HepG2 (cell line): ENCODE measurements at regions not wholly inside any gene's neighbourhood (a gene's known extent, or its start where the extent isn't known, plus 50 kb on each side); places are given as distances from the start of the nearest gene placed in this dataset.

ENCODE experiments used
- ATAC-seq: fragments of 200-7000 bp; cut with Tn5 transposase; 3 replicates; pipeline ENCODE4 v1.9.1; 2020; ENCODE audit warnings: mild to moderate bottlenecking, moderate library complexity
- BruUV-seq: library from RNA; stranded (reverse); fragments of 400-500 nt; replicated peaks from 2 replicates; lab custom pipeline; 2021; lab: Mats Ljungman, UMichigan
- CTCF ChIA-PET: fragments of 300-600 bp; formaldehyde crosslinking; extraction: SDS; loops from one replicate; lab custom pipeline; 2021; ENCODE audit warnings: low total read pairs, inconsistent platforms, low intra/inter-chr PET ratio; lab: Yijun Ruan, JAX
- POLR2A ChIA-PET: fragments of 350-600 bp; sonication (Branson Sonifier 250); formaldehyde crosslinking; loops from one replicate; lab custom pipeline; 2020; ENCODE audit warnings: antibody characterized with exemption, inconsistent platforms; lab: Yijun Ruan, JAX
- DNase-seq: peaks from one replicate; pipeline ENCODE4 v3.0.0-alpha.2; 2015; ENCODE audit warnings: low spot score
- FAIRE-seq: peaks from 3 replicates; lab custom pipeline; 2011; peaks lifted over from hg19 to GRCh38; lab: Jason Lieb, UNC
- H2AFZ ChIP-seq: one replicate; pipeline ENCODE4 v1.6.1; 2011; ENCODE audit warnings: low read length, inconsistent platforms
- H3K27ac ChIP-seq: fragments of 300-600 bp; 3 replicates; pipeline ENCODE4 v1.8.0; 2011; ENCODE audit warnings: mixed run types, mild to moderate bottlenecking, mixed read lengths, low read length, inconsistent platforms; ENCODE audit not compliant: insufficient read depth; ENCODE audit errors: extremely low read length
- H3K27me3 ChIP-seq, 2 experiments: fragments of 200-600 bp in 1 of 2; 2 replicates in 1 of 2; 3 replicates in 1 of 2; pipeline versions ENCODE4 v1.6.0 to v1.8.0; 2011; ENCODE audit warnings: low read length in 2 of 2, mild to moderate bottlenecking in 2 of 2, moderate library complexity in 2 of 2, inconsistent platforms in 1 of 2; ENCODE audit not compliant: insufficient read depth in 2 of 2, control insufficient read depth in 1 of 2
- H3K36me3 ChIP-seq, 2 experiments: fragments of 200-600 bp in 1 of 2; replicated peaks in 1 of 2; 2 replicates in 1 of 2; 3 replicates in 1 of 2; pipeline versions ENCODE4 v1.5.1 to v1.8.0; 2011; ENCODE audit warnings: low read length in 2 of 2, inconsistent platforms in 1 of 2; ENCODE audit not compliant: insufficient read depth in 2 of 2, control insufficient read depth in 1 of 2
- H3K4me1 ChIP-seq: 2 replicates; pipeline ENCODE4 v1.5.1; 2012; ENCODE audit warnings: low read length, inconsistent platforms; ENCODE audit not compliant: insufficient read depth
- H3K4me2 ChIP-seq: 2 replicates; pipeline ENCODE4 v1.6.0; 2011; ENCODE audit warnings: low read depth, low read length, inconsistent platforms
- H3K4me3 ChIP-seq, 3 experiments: fragments of 200-600 bp in 1 of 3; sonication (generic), shearing (Covaris generic) in 1 of 3; replicated peaks in 1 of 3; 2 replicates each; pipeline ENCODE4 v1.5.1; 2011 to 2016; ENCODE audit warnings: low read length in 3 of 3, inconsistent platforms in 2 of 3, low read depth in 2 of 3, mild to moderate bottlenecking in 2 of 3, control low read depth in 1 of 3, mixed read lengths in 1 of 3; ENCODE audit not compliant: insufficient read depth in 1 of 3
- H3K79me2 ChIP-seq: one replicate; pipeline ENCODE4 v1.6.1; 2011; ENCODE audit warnings: low read length, inconsistent platforms; ENCODE audit not compliant: insufficient read depth
- H3K9ac ChIP-seq: 2 replicates; pipeline ENCODE4 v1.6.0; 2011; ENCODE audit warnings: mild to moderate bottlenecking, low read depth, low read length, inconsistent platforms; ENCODE audit not compliant: insufficient read depth
- H3K9me3 ChIP-seq: 2 replicates; pipeline ENCODE4 v1.5.1; 2012; ENCODE audit warnings: mild to moderate bottlenecking, low read length
- H4K20me1 ChIP-seq: 2 replicates; pipeline ENCODE4 v1.6.0; 2011; ENCODE audit warnings: inconsistent platforms, mild to moderate bottlenecking, low read length, moderate library complexity; ENCODE audit not compliant: insufficient read depth
- FOXK1 ChIP-seq: sonication (generic); formaldehyde crosslinking; IDR thresholded peaks from 2 replicates; pipeline ENCODE4 v1.4.0; 2020; ENCODE audit warnings: low read depth, missing genetic modification reagents, borderline replicate concordance
- PAX8 ChIP-seq: sonication (generic); formaldehyde crosslinking; IDR thresholded peaks from 2 replicates; pipeline ENCODE4 v1.8.0; 2022; ENCODE audit warnings: mild to moderate bottlenecking, missing genetic modification reagents, borderline replicate concordance
- TMF1 ChIP-seq: sonication (generic); formaldehyde crosslinking; IDR thresholded peaks from 2 replicates; pipeline ENCODE4 v1.8.1; 2022; ENCODE audit warnings: low read depth, missing genetic modification reagents
- WGBS: methylation state at CpG from one replicate; pipeline ENCODE4 v1.1.6; 2017; ENCODE audit warnings: low lambda C conversion rate; 5-methylcytosine and 5-hydroxymethylcytosine counted together
- in situ Hi-C: cut with HindIII; loops from 2 replicates; pipeline ENCODE4 v1.10.0; 2017; ENCODE audit warnings: low pct_unique_long_range_greater_than_20kb; ENCODE audit not compliant: extremely low pct_ligation_motif_present
- intact Hi-C: fragments of 100-400 bp; cut with micrococcal nuclease; formaldehyde crosslinking; loops from one replicate; pipeline ENCODE4 v1.10.0; 2022; ENCODE audit not compliant: unreplicated experiment
- TF ChIP-seq, protein P1 (sequence below): sonication (generic); formaldehyde crosslinking; IDR thresholded peaks from 2 replicates; pipeline ENCODE4 v1.4.0; 2020; ENCODE audit warnings: mild to moderate bottlenecking, missing genetic modification reagents

DNA sequence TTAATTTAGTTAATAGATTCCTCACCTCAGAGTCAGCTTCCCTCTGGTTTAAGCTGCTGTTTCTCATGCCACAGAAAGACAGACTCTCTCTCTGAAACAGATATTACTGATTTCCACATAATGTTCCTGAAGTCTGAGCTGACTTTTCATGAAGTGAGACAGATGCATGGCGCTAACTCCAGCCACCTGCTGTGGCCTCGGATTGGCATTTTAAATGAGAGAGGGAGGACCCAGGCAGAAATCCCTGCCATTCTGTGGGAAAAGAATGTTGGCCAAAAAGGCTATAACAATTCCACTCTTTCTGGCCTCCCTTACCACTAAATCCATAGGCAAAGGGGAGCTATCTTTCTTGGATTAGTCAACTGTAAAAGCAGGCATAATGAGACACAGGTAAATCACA is 354.1 kb upstream of the CDH4 start (continued):
- TF ChIP-seq, protein P1, sequence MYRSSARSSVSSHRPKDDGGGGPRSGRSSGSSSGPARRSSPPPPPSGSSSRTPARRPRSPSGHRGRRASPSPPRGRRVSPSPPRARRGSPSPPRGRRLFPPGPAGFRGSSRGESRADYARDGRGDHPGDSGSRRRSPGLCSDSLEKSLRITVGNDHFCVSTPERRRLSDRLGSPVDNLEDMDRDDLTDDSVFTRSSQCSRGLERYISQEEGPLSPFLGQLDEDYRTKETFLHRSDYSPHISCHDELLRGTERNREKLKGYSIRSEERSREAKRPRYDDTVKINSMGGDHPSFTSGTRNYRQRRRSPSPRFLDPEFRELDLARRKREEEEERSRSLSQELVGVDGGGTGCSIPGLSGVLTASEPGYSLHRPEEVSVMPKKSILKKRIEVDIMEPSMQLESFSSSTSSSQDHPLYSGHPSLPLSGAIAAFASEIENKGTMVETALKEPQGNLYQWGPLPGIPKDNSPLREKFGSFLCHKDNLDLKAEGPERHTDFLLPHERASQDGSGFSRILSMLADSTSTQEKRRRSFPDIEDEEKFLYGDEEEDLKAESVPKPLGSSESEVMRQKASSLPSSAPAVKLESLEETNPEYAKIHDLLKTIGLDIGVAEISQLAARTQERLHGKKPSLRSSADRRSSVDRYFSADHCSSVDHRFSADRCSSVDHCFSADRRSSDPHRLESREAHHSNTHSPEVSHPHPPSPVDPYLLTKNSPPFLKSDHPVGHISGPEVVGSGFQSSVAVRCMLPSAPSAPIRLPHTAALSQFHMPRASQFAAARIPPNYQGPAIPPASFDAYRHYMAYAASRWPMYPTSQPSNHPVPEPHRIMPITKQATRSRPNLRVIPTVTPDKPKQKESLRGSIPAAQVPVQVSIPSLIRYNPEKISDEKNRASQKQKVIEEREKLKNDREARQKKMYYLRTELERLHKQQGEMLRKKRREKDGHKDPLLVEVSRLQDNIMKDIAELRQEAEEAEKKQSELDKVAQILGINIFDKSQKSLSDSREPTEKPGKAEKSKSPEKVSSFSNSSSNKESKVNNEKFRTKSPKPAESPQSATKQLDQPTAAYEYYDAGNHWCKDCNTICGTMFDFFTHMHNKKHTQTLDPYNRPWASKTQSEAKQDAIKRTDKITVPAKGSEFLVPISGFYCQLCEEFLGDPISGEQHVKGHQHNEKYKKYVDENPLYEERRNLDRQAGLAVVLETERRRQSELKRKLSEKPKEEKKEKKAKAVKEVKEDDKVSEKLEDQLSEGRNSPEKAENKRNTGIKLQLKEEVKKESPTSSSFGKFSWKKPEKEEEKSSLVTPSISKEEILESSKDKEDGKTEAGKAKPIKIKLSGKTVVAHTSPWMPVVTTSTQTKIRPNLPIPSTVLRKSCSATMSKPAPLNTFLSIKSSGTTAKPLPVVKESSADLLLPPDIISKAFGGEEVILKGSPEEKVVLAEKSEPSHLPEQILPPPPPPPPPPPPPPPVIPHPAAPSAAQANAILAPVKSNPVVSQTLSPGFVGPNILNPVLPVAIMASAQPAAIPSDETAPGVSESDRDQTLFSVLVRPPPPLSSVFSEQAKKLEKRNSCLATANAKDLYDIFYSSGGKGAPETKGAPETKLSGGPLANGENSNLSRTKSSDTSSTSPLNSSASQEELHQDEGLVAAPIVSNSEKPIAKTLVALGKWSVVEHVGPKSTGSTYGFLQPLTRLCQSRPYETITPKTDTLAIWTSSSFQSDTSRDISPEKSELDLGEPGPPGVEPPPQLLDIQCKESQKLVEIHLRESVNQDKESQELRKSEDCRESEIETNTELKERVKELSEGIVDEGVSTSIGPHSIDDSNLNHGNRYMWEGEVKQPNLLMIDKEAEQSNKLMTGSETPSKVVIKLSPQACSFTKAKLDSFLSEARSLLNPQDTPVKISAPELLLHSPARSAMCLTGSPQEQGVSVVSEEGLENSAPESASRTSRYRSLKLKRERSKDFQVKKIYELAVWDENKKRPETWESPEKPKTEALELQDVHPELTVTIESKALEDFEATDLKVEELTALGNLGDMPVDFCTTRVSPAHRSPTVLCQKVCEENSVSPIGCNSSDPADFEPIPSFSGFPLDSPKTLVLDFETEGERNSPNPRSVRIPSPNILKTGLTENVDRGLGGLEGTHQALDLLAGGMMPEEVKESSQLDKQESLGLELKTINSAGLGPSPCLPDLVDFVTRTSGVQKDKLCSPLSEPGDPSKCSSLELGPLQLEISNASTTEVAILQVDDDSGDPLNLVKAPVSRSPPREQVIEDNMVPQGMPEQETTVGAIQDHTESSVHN (CRISPR knock-in tag) = no peak

DNA sequence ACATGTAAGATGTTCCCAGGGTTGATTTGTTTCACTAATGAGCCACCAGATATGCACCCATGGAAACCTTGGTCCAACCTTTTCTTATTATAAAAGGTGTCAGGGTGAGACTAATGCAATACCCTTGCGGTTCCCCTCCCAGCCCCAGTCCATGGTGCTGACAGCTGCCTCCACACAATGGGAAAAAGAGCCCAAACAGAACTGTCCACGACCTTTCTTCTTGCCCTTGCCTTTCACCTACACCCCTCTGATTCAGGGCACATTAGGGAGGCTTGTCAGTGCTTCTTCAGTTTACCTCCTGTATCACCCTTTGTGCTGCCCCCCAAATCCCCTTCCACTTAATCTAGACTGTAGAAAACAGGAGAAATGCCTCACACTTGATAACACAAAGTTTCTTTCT is 352.7 kb upstream of the CDH4 start:
- Histone ChIP-seq H3K9ac (no peak overlapping the region), H3K79me2 (no peaks in the 10 kb centered on the region), H2AFZ (no peak overlapping the region), H3K4me1 (no peaks in the 10 kb centered on the region), H3K36me3 (no peaks in the 10 kb centered on the region), H3K27ac (no peak overlapping the region), H3K4me2 (no peak overlapping the region), H3K9me3 (peaks cover 98% of the 10 kb centered on the region), H3K27me3 (no peaks in the 10 kb centered on the region), H4K20me1 (no peaks in the 10 kb centered on the region), H3K4me3 (no peak overlapping the region)
- CTCF ChIA-PET = no interaction called here
- DNase-seq (no peak), ATAC-seq (no peak), FAIRE-seq (no peak)
- intact Hi-C loops = no loop called here
- in situ Hi-C loops = no loop called here
- TF ChIP-seq TMF1 (no peak), FOXK1 (CRISPR knock-in tag) (no peak), PAX8 (CRISPR knock-in tag) (no peak)
- POLR2A ChIA-PET = no interaction called here
- no TSS peak for BruUV-seq
- WGBS = 7% methylated on average over 2 of the region's 2 CpGs
